ENCODE measurements at regions not wholly inside any gene's neighbourhood (a gene's known extent, or its start where the extent isn't known, plus 50 kb on each side); places are given as distances from the start of the nearest gene placed in this dataset.

GRCh38 chr18:57991552-57991951 is 52.5 kb upstream of the NEDD4L start:
- Mint-ChIP-seq H3K9me3 (ENCODE audit: unreplicated experiment) (no peaks in the 10 kb centered on the region), H3K4me3 (ENCODE audit: unreplicated experiment) (no peak overlapping the region), H3K4me1 (ENCODE audit: unreplicated experiment) (peaks cover 3% of the 10 kb centered on the region), H3K27ac (ENCODE audit: unreplicated experiment) (no peak overlapping the region), H3K36me3 (ENCODE audit: low read depth, unreplicated experiment) (no peaks in the 10 kb centered on the region), H3K27me3 (ENCODE audit: unreplicated experiment) (peaks cover 3% of the 10 kb centered on the region)
- no peak for TF ChIP-seq CTCF (IDR thresholded peaks at IDR 0.05; ENCODE audit: unreplicated experiment)
- DNase-seq (ENCODE audit: low spot score), result no peak

GRCh38 chr18:57989536-57989935 is 54.5 kb upstream of the NEDD4L start:
- no peak for TF ChIP-seq CTCF (IDR thresholded peaks at IDR 0.05; ENCODE audit: unreplicated experiment)
- no peak overlapping the region for H3K27ac Mint-ChIP-seq (ENCODE audit: unreplicated experiment)
- no peak overlapping the region for H3K4me3 Mint-ChIP-seq (ENCODE audit: unreplicated experiment)
- no peaks in the 10 kb centered on the region for H3K4me1 Mint-ChIP-seq (ENCODE audit: unreplicated experiment)
- peaks cover 3% of the 10 kb centered on the region for H3K27me3 Mint-ChIP-seq (ENCODE audit: unreplicated experiment)
- no peaks in the 10 kb centered on the region for H3K36me3 Mint-ChIP-seq (ENCODE audit: low read depth, unreplicated experiment)
- no peak for DNase-seq (ENCODE audit: low spot score)
- no peaks in the 10 kb centered on the region for H3K9me3 Mint-ChIP-seq (ENCODE audit: unreplicated experiment)

- DNase-seq (ENCODE audit: low spot score), result no peak
- H3K4me3 Mint-ChIP-seq (ENCODE audit: unreplicated experiment), result no peak overlapping the region
- no peaks in the 10 kb centered on the region for H3K9me3 Mint-ChIP-seq (ENCODE audit: unreplicated experiment)
- no peaks in the 10 kb centered on the region for H3K4me1 Mint-ChIP-seq (ENCODE audit: unreplicated experiment)
- no peak for TF ChIP-seq CTCF (IDR thresholded peaks at IDR 0.05; ENCODE audit: unreplicated experiment)
- H3K27me3 Mint-ChIP-seq (ENCODE audit: unreplicated experiment), result peaks cover 4% of the 10 kb centered on the region
- no peaks in the 10 kb centered on the region for H3K36me3 Mint-ChIP-seq (ENCODE audit: low read depth, unreplicated experiment)
- H3K27ac Mint-ChIP-seq (ENCODE audit: unreplicated experiment), result no peak overlapping the region
Observed at GRCh38 chr18:57984490-57985115, 59.4 kb upstream of the NEDD4L start.

GRCh38 chr18:57983965-57984364 is 60.1 kb upstream of the NEDD4L start:
- no peak for DNase-seq (ENCODE audit: low spot score)
- H3K27me3 Mint-ChIP-seq (ENCODE audit: unreplicated experiment), result peaks cover 4% of the 10 kb centered on the region
- H3K4me3 Mint-ChIP-seq (ENCODE audit: unreplicated experiment), result no peak overlapping the region
- H3K27ac Mint-ChIP-seq (ENCODE audit: unreplicated experiment), result no peak overlapping the region
- TF ChIP-seq CTCF (IDR thresholded peaks at IDR 0.05; ENCODE audit: unreplicated experiment), result no peak
- no peaks in the 10 kb centered on the region for H3K9me3 Mint-ChIP-seq (ENCODE audit: unreplicated experiment)
- no peaks in the 10 kb centered on the region for H3K4me1 Mint-ChIP-seq (ENCODE audit: unreplicated experiment)
- H3K36me3 Mint-ChIP-seq (ENCODE audit: low read depth, unreplicated experiment), result no peaks in the 10 kb centered on the region

GRCh38 chr18:57983472-57983871 is 60.6 kb upstream of the NEDD4L start:
- H3K4me1 Mint-ChIP-seq (ENCODE audit: unreplicated experiment), result no peaks in the 10 kb centered on the region
- H3K36me3 Mint-ChIP-seq (ENCODE audit: low read depth, unreplicated experiment), result no peaks in the 10 kb centered on the region
- peaks cover 4% of the 10 kb centered on the region for H3K27me3 Mint-ChIP-seq (ENCODE audit: unreplicated experiment)
- no peak for DNase-seq (ENCODE audit: low spot score)
- no peaks in the 10 kb centered on the region for H3K9me3 Mint-ChIP-seq (ENCODE audit: unreplicated experiment)
- TF ChIP-seq CTCF (IDR thresholded peaks at IDR 0.05; ENCODE audit: unreplicated experiment), result no peak
- H3K27ac Mint-ChIP-seq (ENCODE audit: unreplicated experiment), result no peak overlapping the region
- H3K4me3 Mint-ChIP-seq (ENCODE audit: unreplicated experiment), result no peak overlapping the region

Measured in endothelial cell (in vitro differentiated cells).